OCI-LY1 (cell line): ENCODE measurements at regions not wholly inside any gene's neighbourhood (a gene's known extent, or its start where the extent isn't known, plus 50 kb on each side); places are given as distances from the start of the nearest gene placed in this dataset.

ENCODE experiments used
- H2AFZ ChIP-seq: fragments of 200-600 bp; sonication (generic), shearing (Covaris generic); 2 replicates; pipeline ENCODE4 v1.6.0; 2014; ENCODE audit warnings: antibody characterized with exemption, mild to moderate bottlenecking, low read length
- H3F3A ChIP-seq: fragments of 200-600 bp; sonication (generic), shearing (Covaris generic); 2 replicates; pipeline ENCODE4 v1.6.0; 2014; ENCODE audit warnings: mild to moderate bottlenecking, antibody characterized with exemption, low read length, moderate library complexity; ENCODE audit not compliant: insufficient read depth
- H3K27ac ChIP-seq: fragments of 200-600 bp; sonication (generic); 2 replicates; pipeline ENCODE4 v1.5.1; 2014; ENCODE audit warnings: low read length, mixed run types, mild to moderate bottlenecking, low read depth; ENCODE audit not compliant: poor library complexity, severe bottlenecking
- H3K27me3 ChIP-seq: fragments of 200-600 bp; sonication (generic); 2 replicates; pipeline ENCODE4 v1.6.0; 2014; ENCODE audit warnings: antibody characterized with exemption, mild to moderate bottlenecking, low read length, moderate library complexity; ENCODE audit not compliant: insufficient read depth
- H3K36me3 ChIP-seq: fragments of 200-600 bp; sonication (generic); 2 replicates; pipeline ENCODE4 v1.6.1; 2014; ENCODE audit warnings: mild to moderate bottlenecking, antibody characterized with exemption, low read length, moderate library complexity, mixed read lengths; ENCODE audit not compliant: insufficient read depth
- H3K4me1 ChIP-seq: fragments of 200-600 bp; sonication (generic); 2 replicates; pipeline ENCODE4 v1.5.1; 2014; ENCODE audit warnings: mild to moderate bottlenecking, low read length, moderate library complexity; ENCODE audit not compliant: insufficient read depth, severe bottlenecking
- H3K4me2 ChIP-seq: fragments of 200-600 bp; sonication (generic), shearing (Covaris generic); 2 replicates; pipeline ENCODE4 v1.6.1; 2014; ENCODE audit warnings: low read length
- H3K4me3 ChIP-seq: fragments of 200-600 bp; sonication (generic); 2 replicates; pipeline ENCODE4 v1.5.1; 2014; ENCODE audit warnings: low read length, low read depth, mild to moderate bottlenecking, mixed read lengths; ENCODE audit not compliant: poor library complexity, severe bottlenecking
- H3K79me2 ChIP-seq: fragments of 200-600 bp; shearing (Covaris generic); 2 replicates; pipeline ENCODE4 v1.6.1; 2016; ENCODE audit warnings: mixed run types, low read length, mixed read lengths; ENCODE audit not compliant: insufficient read depth
- H3K9ac ChIP-seq: fragments of 200-600 bp; sonication (generic), shearing (Covaris generic); 2 replicates; pipeline ENCODE4 v1.6.1; 2014; ENCODE audit warnings: mild to moderate bottlenecking, low read length, mixed read lengths
- H3K9me2 ChIP-seq: fragments of 200-600 bp; sonication (generic), shearing (Covaris generic); 2 replicates; pipeline ENCODE4 v1.6.1; 2014; ENCODE audit warnings: low read depth, mild to moderate bottlenecking, low read length, mixed read lengths
- H3K9me3 ChIP-seq: fragments of 200-600 bp; shearing (Covaris generic); 2 replicates; pipeline ENCODE4 v1.6.1; 2014; ENCODE audit warnings: low read length, mixed read lengths
- H4K20me1 ChIP-seq: fragments of 200-600 bp; sonication (generic), shearing (Covaris generic); 2 replicates; pipeline ENCODE4 v1.6.0; 2016; ENCODE audit warnings: mild to moderate bottlenecking, low read length; ENCODE audit not compliant: insufficient read depth
- EZH2 ChIP-seq: fragments of 200-600 bp; sonication (generic), shearing (Covaris generic); IDR thresholded peaks from 2 replicates; pipeline ENCODE4 v1.8.0; 2017; ENCODE audit warnings: borderline replicate concordance, mixed run types, mild to moderate bottlenecking, antibody characterized with exemption, low read length, moderate library complexity, mixed read lengths
- TF ChIP-seq, protein P1 (sequence below): fragments of 200-600 bp; sonication (generic), shearing (Covaris generic); IDR thresholded peaks from 2 replicates; pipeline ENCODE4 v1.5.1; 2017; ENCODE audit warnings: mild to moderate bottlenecking, antibody characterized with exemption, low read length, moderate library complexity, mixed read lengths

DNA sequence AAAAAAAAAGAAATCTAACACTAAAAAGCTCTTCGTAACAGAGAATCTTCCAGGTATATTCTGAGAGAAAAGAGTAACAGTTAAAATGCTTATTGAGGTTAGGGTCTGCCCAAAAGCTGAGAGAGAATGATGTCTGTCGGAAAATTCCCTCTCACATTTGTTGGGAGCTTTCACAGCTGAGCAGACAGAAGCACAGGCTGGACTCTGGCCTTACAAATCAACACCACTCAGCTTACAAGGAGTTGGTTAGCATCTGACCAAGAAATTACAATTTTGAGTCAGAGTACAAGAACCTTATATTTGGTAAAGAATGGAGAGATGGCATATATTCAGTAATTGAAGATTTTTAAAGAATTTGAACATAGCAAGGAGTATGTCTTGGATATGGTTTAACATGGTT, 1561.0 kb upstream of the RAG2 start:
- no peak overlapping the region for H3K9ac ChIP-seq
- H3F3A ChIP-seq = no peaks in the 10 kb centered on the region
- H3K9me3 ChIP-seq = no peaks in the 10 kb centered on the region
- no peak overlapping the region for H2AFZ ChIP-seq
- no peak overlapping the region for H3K4me2 ChIP-seq
- no peaks in the 10 kb centered on the region for H3K27me3 ChIP-seq
- no peak for TF ChIP-seq EZH2
- TF ChIP-seq, protein P1, sequence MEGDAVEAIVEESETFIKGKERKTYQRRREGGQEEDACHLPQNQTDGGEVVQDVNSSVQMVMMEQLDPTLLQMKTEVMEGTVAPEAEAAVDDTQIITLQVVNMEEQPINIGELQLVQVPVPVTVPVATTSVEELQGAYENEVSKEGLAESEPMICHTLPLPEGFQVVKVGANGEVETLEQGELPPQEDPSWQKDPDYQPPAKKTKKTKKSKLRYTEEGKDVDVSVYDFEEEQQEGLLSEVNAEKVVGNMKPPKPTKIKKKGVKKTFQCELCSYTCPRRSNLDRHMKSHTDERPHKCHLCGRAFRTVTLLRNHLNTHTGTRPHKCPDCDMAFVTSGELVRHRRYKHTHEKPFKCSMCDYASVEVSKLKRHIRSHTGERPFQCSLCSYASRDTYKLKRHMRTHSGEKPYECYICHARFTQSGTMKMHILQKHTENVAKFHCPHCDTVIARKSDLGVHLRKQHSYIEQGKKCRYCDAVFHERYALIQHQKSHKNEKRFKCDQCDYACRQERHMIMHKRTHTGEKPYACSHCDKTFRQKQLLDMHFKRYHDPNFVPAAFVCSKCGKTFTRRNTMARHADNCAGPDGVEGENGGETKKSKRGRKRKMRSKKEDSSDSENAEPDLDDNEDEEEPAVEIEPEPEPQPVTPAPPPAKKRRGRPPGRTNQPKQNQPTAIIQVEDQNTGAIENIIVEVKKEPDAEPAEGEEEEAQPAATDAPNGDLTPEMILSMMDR = no peak
- H4K20me1 ChIP-seq = no peaks in the 10 kb centered on the region
- H3K79me2 ChIP-seq = no peaks in the 10 kb centered on the region
- no peaks in the 10 kb centered on the region for H3K36me3 ChIP-seq
- H3K27ac ChIP-seq = no peak overlapping the region
- H3K9me2 ChIP-seq = no peaks in the 10 kb centered on the region
- no peak overlapping the region for H3K4me3 ChIP-seq
- peaks cover 38% of the 10 kb centered on the region for H3K4me1 ChIP-seq

DNA sequence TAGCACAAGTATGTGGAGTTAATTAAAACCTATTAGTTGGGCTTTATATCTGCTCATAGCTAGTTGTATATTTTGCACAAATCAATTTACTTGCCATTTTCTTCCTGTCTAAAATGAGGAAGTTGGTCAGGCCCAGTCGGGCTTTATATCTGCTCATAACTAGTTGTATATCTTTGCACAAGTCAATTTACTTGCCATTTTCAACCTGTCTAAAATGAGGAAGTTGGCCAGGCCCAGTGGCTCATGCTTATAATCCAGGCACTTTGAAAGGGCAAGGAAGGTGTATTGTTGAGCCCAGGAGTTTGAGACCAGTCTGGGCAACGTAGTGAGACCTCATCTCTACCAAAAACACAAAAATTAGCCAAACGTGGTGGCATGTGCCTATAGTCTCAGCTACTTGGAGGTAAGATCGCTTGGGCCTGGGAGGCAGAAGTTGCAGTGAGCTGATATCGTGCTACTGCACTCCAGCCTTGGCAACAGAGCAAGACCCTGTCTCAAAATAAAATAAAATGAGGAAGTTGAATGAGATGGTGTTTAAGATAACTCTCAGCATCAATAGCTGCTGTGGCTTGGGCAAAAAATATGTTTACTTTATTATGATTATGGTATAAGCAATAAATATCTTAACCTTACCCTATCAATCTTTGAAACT, 1558.6 kb upstream of the RAG2 start:
- no peaks in the 10 kb centered on the region for H3K27me3 ChIP-seq
- H3K9me3 ChIP-seq = no peaks in the 10 kb centered on the region
- peaks cover 38% of the 10 kb centered on the region for H3K4me1 ChIP-seq
- H3K27ac ChIP-seq = peak overlapping the region; percentile 87
- H3K9ac ChIP-seq = no peak overlapping the region; the same call in 1 of the 2 replicates
- no peaks in the 10 kb centered on the region for H3F3A ChIP-seq
- no peaks in the 10 kb centered on the region for H3K79me2 ChIP-seq
- no peak overlapping the region for H2AFZ ChIP-seq
- TF ChIP-seq EZH2 = no peak
- peak overlapping the region; percentile 32; the same call in 1 of the 2 replicates for H3K4me2 ChIP-seq
- H4K20me1 ChIP-seq = no peaks in the 10 kb centered on the region
- H3K9me2 ChIP-seq = no peaks in the 10 kb centered on the region
- no peaks in the 10 kb centered on the region for H3K36me3 ChIP-seq
- no peak overlapping the region for H3K4me3 ChIP-seq

DNA sequence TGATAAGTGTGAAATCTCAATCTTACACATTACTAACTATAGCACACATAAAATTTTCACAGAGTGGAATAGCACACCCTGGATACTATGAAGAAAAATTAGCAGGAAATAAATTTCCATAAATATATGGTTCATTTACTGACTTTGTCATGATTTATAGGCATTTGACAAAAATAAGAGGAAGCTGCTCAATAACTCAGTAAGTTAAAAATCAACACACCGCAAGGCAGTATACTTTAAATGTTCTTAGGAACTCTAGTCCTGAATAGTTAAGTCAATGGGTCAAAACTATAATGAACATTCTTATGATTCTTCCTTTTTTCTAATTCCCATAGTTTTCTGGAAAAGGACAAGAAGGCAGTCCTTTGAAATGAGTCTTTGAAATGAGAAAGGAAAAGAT, 1557.8 kb upstream of the RAG2 start:
- no peaks in the 10 kb centered on the region for H3K9me2 ChIP-seq
- no peaks in the 10 kb centered on the region for H4K20me1 ChIP-seq
- no peaks in the 10 kb centered on the region for H3K36me3 ChIP-seq
- H3K27me3 ChIP-seq = no peaks in the 10 kb centered on the region
- no peak for TF ChIP-seq EZH2
- TF ChIP-seq, protein P1 = no peak
- peaks cover 38% of the 10 kb centered on the region for H3K4me1 ChIP-seq
- H3F3A ChIP-seq = no peaks in the 10 kb centered on the region
- no peak overlapping the region for H2AFZ ChIP-seq
- no peak overlapping the region; the same call in 1 of the 2 replicates for H3K4me2 ChIP-seq
- H3K79me2 ChIP-seq = no peaks in the 10 kb centered on the region
- H3K9me3 ChIP-seq = no peaks in the 10 kb centered on the region
- no peak overlapping the region for H3K9ac ChIP-seq
- no peak overlapping the region for H3K4me3 ChIP-seq
- peak overlapping the region; percentile 87 for H3K27ac ChIP-seq

DNA sequence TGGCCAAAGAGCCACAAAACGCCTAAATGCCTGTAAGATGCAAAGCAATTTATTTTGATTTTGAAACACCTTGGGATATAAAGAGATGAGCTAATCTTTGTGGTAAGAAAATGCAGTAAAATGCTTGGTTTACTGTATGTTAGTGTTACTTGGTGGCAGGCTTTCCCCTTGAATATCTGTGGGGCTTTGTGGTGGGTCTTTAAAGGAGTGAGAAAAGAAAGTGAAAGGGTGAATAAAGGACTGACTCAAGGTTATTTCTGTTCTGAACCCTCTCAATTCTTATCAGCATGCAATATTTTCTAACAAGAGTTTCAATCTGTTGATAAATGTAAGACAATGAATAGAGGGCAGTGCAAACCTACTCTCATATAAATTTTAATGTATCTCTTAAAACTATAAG, 1555.9 kb upstream of the RAG2 start:
- peaks cover 36% of the 10 kb centered on the region for H3K4me1 ChIP-seq
- no peaks in the 10 kb centered on the region for H3F3A ChIP-seq
- no peaks in the 10 kb centered on the region for H3K36me3 ChIP-seq
- no peaks in the 10 kb centered on the region for H3K9me2 ChIP-seq
- H3K79me2 ChIP-seq = no peaks in the 10 kb centered on the region
- TF ChIP-seq, protein P1 = no peak
- TF ChIP-seq EZH2 = no peak
- no peaks in the 10 kb centered on the region for H4K20me1 ChIP-seq
- H3K9ac ChIP-seq = no peak overlapping the region
- no peaks in the 10 kb centered on the region for H3K9me3 ChIP-seq
- H3K27ac ChIP-seq = no peak overlapping the region
- no peaks in the 10 kb centered on the region for H3K27me3 ChIP-seq
- no peak overlapping the region for H3K4me2 ChIP-seq
- H3K4me3 ChIP-seq = no peak overlapping the region
- no peak overlapping the region for H2AFZ ChIP-seq
